BJ (cell line): ENCODE measurements at regions not wholly inside any gene's neighbourhood (a gene's known extent, or its start where the extent isn't known, plus 50 kb on each side); places are given as distances from the start of the nearest gene placed in this dataset.

Experiments
- CTCF ChIA-PET: fragments of 350-600 bp; formaldehyde crosslinking; extraction: SDS; loops from one replicate; lab custom pipeline; 2021; ENCODE audit warnings: antibody characterized with exemption, inconsistent platforms; lab: Yijun Ruan, JAX
- POLR2A ChIA-PET: fragments of 300-600 bp; sonication (Branson Sonifier 250); formaldehyde crosslinking; extraction: SDS; loops from one replicate; lab custom pipeline; 2021; ENCODE audit warnings: antibody characterized with exemption; lab: Charles Lee
- DNase-seq: peaks from one replicate; pipeline ENCODE4 v3.0.0-alpha.2; 2011; ENCODE audit warnings: low read depth
- H3K27me3 ChIP-seq: 2 replicates; pipeline ENCODE4 v1.6.0; 2011; ENCODE audit warnings: low read length; ENCODE audit not compliant: control insufficient read depth, insufficient read depth
- H3K36me3 ChIP-seq: 2 replicates; pipeline ENCODE4 v1.5.1; 2011; ENCODE audit warnings: low read length; ENCODE audit not compliant: control insufficient read depth, insufficient read depth
- H3K4me3 ChIP-seq: 2 replicates; pipeline ENCODE4 v1.5.1; 2011; ENCODE audit warnings: low read depth, mild to moderate bottlenecking, control low read depth, low read length
- TF ChIP-seq, protein P1 (sequence below): IDR thresholded peaks from 2 replicates; pipeline ENCODE4 v1.5.1; 2011; ENCODE audit warnings: low read depth, mild to moderate bottlenecking, control low read depth, inconsistent platforms, low read length, moderate library complexity; ENCODE audit not compliant: insufficient read depth

DNA sequence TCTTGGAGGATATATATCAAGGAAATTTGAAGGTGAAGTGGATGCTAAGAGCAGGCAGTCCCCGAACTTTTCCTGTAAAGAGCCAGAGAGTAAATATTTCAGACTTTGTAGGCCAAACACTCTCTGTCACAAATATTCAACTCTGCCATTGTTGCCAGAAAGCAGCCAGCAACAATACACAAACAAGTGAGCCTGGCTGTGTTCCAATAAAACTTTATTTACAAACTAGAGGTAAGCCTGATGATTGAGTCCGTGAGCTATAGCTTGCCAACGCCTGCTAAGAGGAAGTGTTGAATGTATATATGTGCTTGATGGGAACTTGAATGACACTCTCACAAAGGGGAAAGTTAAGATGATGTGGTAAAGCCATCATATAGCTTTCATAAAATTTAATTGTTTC lies 166.0 kb upstream of the PLN start:
- TF ChIP-seq, protein P1, sequence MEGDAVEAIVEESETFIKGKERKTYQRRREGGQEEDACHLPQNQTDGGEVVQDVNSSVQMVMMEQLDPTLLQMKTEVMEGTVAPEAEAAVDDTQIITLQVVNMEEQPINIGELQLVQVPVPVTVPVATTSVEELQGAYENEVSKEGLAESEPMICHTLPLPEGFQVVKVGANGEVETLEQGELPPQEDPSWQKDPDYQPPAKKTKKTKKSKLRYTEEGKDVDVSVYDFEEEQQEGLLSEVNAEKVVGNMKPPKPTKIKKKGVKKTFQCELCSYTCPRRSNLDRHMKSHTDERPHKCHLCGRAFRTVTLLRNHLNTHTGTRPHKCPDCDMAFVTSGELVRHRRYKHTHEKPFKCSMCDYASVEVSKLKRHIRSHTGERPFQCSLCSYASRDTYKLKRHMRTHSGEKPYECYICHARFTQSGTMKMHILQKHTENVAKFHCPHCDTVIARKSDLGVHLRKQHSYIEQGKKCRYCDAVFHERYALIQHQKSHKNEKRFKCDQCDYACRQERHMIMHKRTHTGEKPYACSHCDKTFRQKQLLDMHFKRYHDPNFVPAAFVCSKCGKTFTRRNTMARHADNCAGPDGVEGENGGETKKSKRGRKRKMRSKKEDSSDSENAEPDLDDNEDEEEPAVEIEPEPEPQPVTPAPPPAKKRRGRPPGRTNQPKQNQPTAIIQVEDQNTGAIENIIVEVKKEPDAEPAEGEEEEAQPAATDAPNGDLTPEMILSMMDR: no peak
- CTCF ChIA-PET: interaction anchor here (1.7 kb wide), 1 partner anchor 15 kb away, joined by 5 read pairs; no protein-coding TSS in a partner anchor
- no peak for DNase-seq
- H3K36me3 ChIP-seq: no peaks in the 10 kb centered on the region
- no peaks in the 10 kb centered on the region for H3K27me3 ChIP-seq
- POLR2A ChIA-PET: no interaction called here
- no peak overlapping the region for H3K4me3 ChIP-seq

DNA sequence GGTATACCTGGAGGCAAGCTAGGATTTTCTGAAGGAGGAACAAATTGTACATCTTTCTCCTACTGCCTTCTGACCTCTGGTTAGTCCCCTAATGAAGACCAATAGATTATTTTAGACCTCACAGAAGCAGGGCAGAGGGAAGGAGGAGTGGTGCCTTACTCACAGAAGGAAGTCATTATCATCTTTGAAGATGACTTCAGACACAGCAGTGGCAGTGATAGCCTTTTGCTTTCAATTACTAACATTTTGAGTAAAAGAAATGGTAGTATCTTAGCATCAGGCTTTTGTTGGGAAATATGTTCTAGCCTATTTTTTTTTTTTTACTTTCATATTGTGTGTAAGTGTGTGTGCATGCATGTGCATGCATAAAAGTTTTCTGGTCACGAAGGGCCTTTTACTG lies 164.2 kb upstream of the PLN start:
- TF ChIP-seq, protein P1: no peak
- H3K4me3 ChIP-seq: no peak overlapping the region
- H3K36me3 ChIP-seq: no peaks in the 10 kb centered on the region
- POLR2A ChIA-PET: no interaction called here
- CTCF ChIA-PET: no interaction called here
- DNase-seq: no peak
- no peaks in the 10 kb centered on the region for H3K27me3 ChIP-seq

GRCh38 chr6:118386975-118387374 lies 161.1 kb upstream of the PLN start:
- ChIA-PET CTCF (interaction anchor here (1.7 kb wide), 1 partner anchor 11 kb away, joined by 4 read pairs; no protein-coding TSS in a partner anchor), POLR2A (no interaction called here)
- H3K4me3 ChIP-seq: no peak overlapping the region
- peaks cover 2% of the 10 kb centered on the region; the same call in 1 of the 2 replicates for H3K27me3 ChIP-seq
- TF ChIP-seq, protein P1: no peak
- no peak for DNase-seq
- no peaks in the 10 kb centered on the region for H3K36me3 ChIP-seq

DNA sequence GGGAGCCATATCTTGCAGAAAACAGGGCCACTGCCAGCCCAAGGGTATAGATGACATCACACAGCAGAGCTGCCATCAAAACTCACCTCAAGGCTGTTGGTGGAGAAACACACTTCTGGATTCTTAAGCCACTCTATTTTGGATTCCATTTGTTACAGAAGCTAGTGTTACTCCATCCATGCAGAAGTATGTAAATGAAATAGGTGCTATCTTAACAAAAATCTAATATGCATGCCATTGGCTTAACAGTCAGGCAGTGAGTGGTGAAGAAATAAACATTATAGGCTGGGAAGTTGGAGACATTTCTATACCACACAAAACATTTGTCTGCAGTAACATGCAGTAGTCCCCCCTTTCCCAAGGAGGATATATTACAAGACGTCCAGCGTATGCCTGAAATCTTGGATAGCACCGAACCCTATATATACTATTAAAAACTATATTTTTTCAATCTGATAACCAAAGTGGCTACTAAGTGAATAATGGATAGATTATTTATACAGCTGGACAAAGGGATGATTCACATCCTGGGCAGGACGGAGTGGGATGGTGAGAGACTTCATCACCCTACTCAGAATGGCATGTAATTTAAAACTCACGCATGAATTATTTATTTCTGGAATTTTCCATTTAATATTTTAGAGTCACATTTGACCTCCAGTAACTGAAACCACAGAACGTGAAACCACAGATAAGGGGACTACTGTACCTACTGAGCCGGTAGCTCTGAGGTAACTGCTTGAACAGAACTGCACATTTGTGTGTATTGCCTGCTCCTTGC lies 160.0 kb upstream of the PLN start:
- H3K4me3 ChIP-seq: no peak overlapping the region
- POLR2A ChIA-PET: interaction anchor here (0.7 kb wide), 1 partner anchor 164 kb away, joined by 4 read pairs; no protein-coding TSS in a partner anchor
- H3K27me3 ChIP-seq: peaks cover 2% of the 10 kb centered on the region; the same call in 1 of the 2 replicates
- H3K36me3 ChIP-seq: no peaks in the 10 kb centered on the region
- TF ChIP-seq, protein P1: no peak
- CTCF ChIA-PET: interaction anchor here (0.6 to 1.7 kb wide), 2 partner anchors 12 to 69 kb away, joined by 3 to 4 read pairs; no protein-coding TSS in a partner anchor
- peak; percentile 65 for DNase-seq

DNA sequence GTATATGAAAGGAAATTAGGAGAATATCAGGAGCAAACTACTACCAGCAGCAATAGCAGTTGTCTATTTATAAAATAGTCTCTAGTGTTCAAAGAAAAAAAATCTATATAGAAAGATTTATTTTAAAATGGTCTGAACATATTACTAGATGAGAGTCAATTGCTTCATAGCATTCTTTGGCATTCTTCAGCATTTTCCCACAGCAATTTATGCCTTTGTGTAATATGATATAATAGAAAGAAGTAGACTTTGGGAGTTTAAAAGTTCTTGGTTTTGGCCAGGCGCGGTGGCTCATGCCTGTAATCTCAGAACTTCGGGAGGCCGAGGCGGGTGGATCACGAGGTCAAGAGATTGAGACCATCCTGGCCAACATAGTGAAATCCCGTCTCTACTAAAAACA lies 157.0 kb upstream of the PLN start:
- H3K36me3 ChIP-seq: no peaks in the 10 kb centered on the region
- H3K27me3 ChIP-seq: peaks cover 2% of the 10 kb centered on the region; the same call in 1 of the 2 replicates
- TF ChIP-seq, protein P1: no peak
- POLR2A ChIA-PET: no interaction called here
- H3K4me3 ChIP-seq: no peak overlapping the region
- DNase-seq: no peak
- CTCF ChIA-PET: no interaction called here
